Kidney epithelial cell (primary cell): ENCODE measurements at regions not wholly inside any gene's neighbourhood (a gene's known extent, or its start where the extent isn't known, plus 50 kb on each side); places are given as distances from the start of the nearest gene placed in this dataset.

Source experiments
- DNase-seq: peaks from one replicate; pipeline ENCODE4 v3.0.0-alpha.2; 2010; ENCODE audit warnings: low read depth
- H3K27me3 ChIP-seq: 2 replicates; pipeline ENCODE4 v1.6.0; 2011; ENCODE audit warnings: low read length; ENCODE audit not compliant: control insufficient read depth, insufficient read depth
- H3K36me3 ChIP-seq: 2 replicates; pipeline ENCODE4 v1.5.1; 2011; ENCODE audit warnings: low read length; ENCODE audit not compliant: control insufficient read depth, insufficient read depth
- H3K4me3 ChIP-seq: 2 replicates; pipeline ENCODE4 v1.5.1; 2011; ENCODE audit warnings: low read depth, mild to moderate bottlenecking, control low read depth, low read length
- CTCF ChIP-seq: IDR thresholded peaks from 2 replicates; pipeline ENCODE4 v1.5.1; 2011; ENCODE audit warnings: mild to moderate bottlenecking, moderate library complexity, low read length, control low read depth, inconsistent platforms; ENCODE audit not compliant: insufficient read depth, poor library complexity, severe bottlenecking

GRCh38 chr1:232279909-232280400 lies 350.0 kb downstream of the SIPA1L2 start:
- H3K27me3 ChIP-seq = no peaks in the 10 kb centered on the region
- H3K4me3 ChIP-seq = no peak overlapping the region
- no peak for DNase-seq
- no peaks in the 10 kb centered on the region for H3K36me3 ChIP-seq
- no peak for TF ChIP-seq CTCF

GRCh38 chr1:232278925-232279324 lies 351.0 kb downstream of the SIPA1L2 start:
- no peak overlapping the region for H3K4me3 ChIP-seq
- H3K27me3 ChIP-seq = no peaks in the 10 kb centered on the region
- TF ChIP-seq CTCF = no peak
- no peaks in the 10 kb centered on the region for H3K36me3 ChIP-seq
- DNase-seq = no peak

- H3K27me3 ChIP-seq = no peaks in the 10 kb centered on the region
- H3K4me3 ChIP-seq = no peak overlapping the region
- no peak for DNase-seq
- TF ChIP-seq CTCF = no peak
- H3K36me3 ChIP-seq = no peaks in the 10 kb centered on the region
Observed at GRCh38 chr1:232276651-232277050, 353.3 kb downstream of the SIPA1L2 start.

GRCh38 chr1:232274999-232275710 lies 354.8 kb downstream of the SIPA1L2 start:
- no peak for TF ChIP-seq CTCF
- Histone ChIP-seq H3K27me3 (no peaks in the 10 kb centered on the region), H3K36me3 (no peaks in the 10 kb centered on the region), H3K4me3 (no peak overlapping the region)
- no peak for DNase-seq

- no peaks in the 10 kb centered on the region for H3K27me3 ChIP-seq
- DNase-seq = no peak
Observed at GRCh38 chr1:232274236-232274855, 355.6 kb downstream of the SIPA1L2 start.

More at GRCh38 chr1:232274236-232274855, 355.6 kb downstream of the SIPA1L2 start:
- TF ChIP-seq CTCF = no peak
- no peaks in the 10 kb centered on the region for H3K36me3 ChIP-seq
- H3K4me3 ChIP-seq = no peak overlapping the region
